ENCODE measurements at regions not wholly inside any gene's neighbourhood (a gene's known extent, or its start where the extent isn't known, plus 50 kb on each side); places are given as distances from the start of the nearest gene placed in this dataset.

DNA sequence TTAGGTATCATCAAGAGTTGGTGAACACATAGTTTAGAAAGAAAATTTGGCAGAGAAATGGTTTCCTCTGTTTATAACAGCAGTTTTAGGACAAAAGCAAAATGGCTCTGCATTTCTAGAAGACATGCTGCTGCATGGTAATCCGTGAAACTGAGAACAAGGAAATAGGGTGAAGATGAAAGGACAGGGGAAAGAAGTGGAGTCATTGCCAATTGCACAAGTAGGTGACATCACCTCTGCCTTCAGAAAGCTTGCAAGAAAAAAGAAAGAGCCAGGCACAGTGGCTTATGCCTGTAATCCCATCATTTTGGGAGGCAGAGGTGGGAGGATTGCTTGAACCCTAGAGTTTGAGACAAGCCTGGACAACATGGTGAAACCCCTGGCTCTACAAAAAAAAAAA, 217.6 kb downstream of the LMX1A start:
- no peak overlapping the region for H3K4me3 ChIP-seq (replicated peaks in 1 of 4; ENCODE audit: control extremely low read depth in 1 of 4, insufficient read depth in 1 of 4, low read depth in 3 of 4, low read length in 4 of 4)
- no peak overlapping the region for H3K4me2 ChIP-seq (ENCODE audit: extremely low read depth, insufficient read depth, low read length)
- DNase-seq (ENCODE audit: low read depth in 2 of 2) = no peak
- no peaks in the 10 kb centered on the region for H3K4me1 ChIP-seq (ENCODE audit: control insufficient read depth, extremely low read depth, insufficient read depth, low read length)
- no peak for TF ChIP-seq EZH2 (IDR thresholded peaks at IDR 0.05; ENCODE audit: low read length, missing control alignments)
- no peak for TF ChIP-seq CTCF (conservative IDR thresholded peaks at IDR 0.05 in 1 of 2, IDR thresholded peaks at IDR 0.05 in 1 of 2; ENCODE audit: low read depth in 1 of 2, low read length in 2 of 2)
- no peaks in the 10 kb centered on the region for H3K79me2 ChIP-seq (ENCODE audit: control insufficient read depth, insufficient read depth, low read length)
- no peaks in the 10 kb centered on the region for H3K9me3 ChIP-seq (ENCODE audit: control insufficient read depth, insufficient read depth, low read depth, low read length)
- H3K36me3 ChIP-seq (ENCODE audit: control insufficient read depth, insufficient read depth, low read length) = no peaks in the 10 kb centered on the region
- H2AFZ ChIP-seq (ENCODE audit: low read length) = no peak overlapping the region
- no peak overlapping the region for H3K27ac ChIP-seq (ENCODE audit: insufficient read depth, low read length)
- no peaks in the 10 kb centered on the region for H3K27me3 ChIP-seq (ENCODE audit: control insufficient read depth, insufficient read depth, low read length)
- H4K20me1 ChIP-seq (ENCODE audit: control insufficient read depth, extremely low read depth, insufficient read depth, low read length) = no peaks in the 10 kb centered on the region
- H3K9ac ChIP-seq (ENCODE audit: insufficient read depth, low read length) = no peak overlapping the region

- Histone ChIP-seq H2AFZ (ENCODE audit: low read length) (no peak overlapping the region), H3K4me2 (ENCODE audit: extremely low read depth, insufficient read depth, low read length) (no peak overlapping the region)
These were observed 218.8 kb downstream of the LMX1A start for GRCh38 chr1:165137551-165138316.

GRCh38 chr1:165134431-165134830, 222.1 kb downstream of the LMX1A start:
- no peaks in the 10 kb centered on the region for H3K9me3 ChIP-seq (ENCODE audit: control insufficient read depth, insufficient read depth, low read depth, low read length)

More at GRCh38 chr1:165137551-165138316, 218.8 kb downstream of the LMX1A start:
- Histone ChIP-seq H3K9me3 (ENCODE audit: control insufficient read depth, insufficient read depth, low read depth, low read length) (no peaks in the 10 kb centered on the region), H3K27ac (ENCODE audit: insufficient read depth, low read length) (no peak overlapping the region), H3K36me3 (ENCODE audit: control insufficient read depth, insufficient read depth, low read length) (no peaks in the 10 kb centered on the region), H3K79me2 (ENCODE audit: control insufficient read depth, insufficient read depth, low read length) (no peaks in the 10 kb centered on the region), H3K4me1 (ENCODE audit: control insufficient read depth, extremely low read depth, insufficient read depth, low read length) (no peaks in the 10 kb centered on the region), H3K27me3 (ENCODE audit: control insufficient read depth, insufficient read depth, low read length) (no peaks in the 10 kb centered on the region), H3K9ac (ENCODE audit: insufficient read depth, low read length) (no peak overlapping the region), H3K4me3 (replicated peaks in 1 of 4; ENCODE audit: control extremely low read depth in 1 of 4, insufficient read depth in 1 of 4, low read depth in 3 of 4, low read length in 4 of 4) (no peak overlapping the region), H4K20me1 (ENCODE audit: control insufficient read depth, extremely low read depth, insufficient read depth, low read length) (no peaks in the 10 kb centered on the region)
- no peak for TF ChIP-seq CTCF (conservative IDR thresholded peaks at IDR 0.05 in 1 of 2, IDR thresholded peaks at IDR 0.05 in 1 of 2; ENCODE audit: low read depth in 1 of 2, low read length in 2 of 2)
- TF ChIP-seq EZH2 (IDR thresholded peaks at IDR 0.05; ENCODE audit: low read length, missing control alignments) = no peak
- no peak for DNase-seq (ENCODE audit: low read depth in 2 of 2)

More at GRCh38 chr1:165134431-165134830, 222.1 kb downstream of the LMX1A start:
- H3K36me3 ChIP-seq (ENCODE audit: control insufficient read depth, insufficient read depth, low read length) = no peaks in the 10 kb centered on the region
- no peak overlapping the region for H3K4me2 ChIP-seq (ENCODE audit: extremely low read depth, insufficient read depth, low read length)
- H3K4me1 ChIP-seq (ENCODE audit: control insufficient read depth, extremely low read depth, insufficient read depth, low read length) = no peaks in the 10 kb centered on the region
- H3K79me2 ChIP-seq (ENCODE audit: control insufficient read depth, insufficient read depth, low read length) = no peaks in the 10 kb centered on the region
- H3K27me3 ChIP-seq (ENCODE audit: control insufficient read depth, insufficient read depth, low read length) = no peaks in the 10 kb centered on the region
- H3K27ac ChIP-seq (ENCODE audit: insufficient read depth, low read length) = no peak overlapping the region
- TF ChIP-seq CTCF (conservative IDR thresholded peaks at IDR 0.05 in 1 of 2, IDR thresholded peaks at IDR 0.05 in 1 of 2; ENCODE audit: low read depth in 1 of 2, low read length in 2 of 2) (no peak), EZH2 (IDR thresholded peaks at IDR 0.05; ENCODE audit: low read length, missing control alignments) (no peak)
- H2AFZ ChIP-seq (ENCODE audit: low read length) = no peak overlapping the region
- DNase-seq (ENCODE audit: low read depth in 2 of 2) = no peak
- H3K9ac ChIP-seq (ENCODE audit: insufficient read depth, low read length) = no peak overlapping the region
- H3K4me3 ChIP-seq (replicated peaks in 1 of 4; ENCODE audit: control extremely low read depth in 1 of 4, insufficient read depth in 1 of 4, low read depth in 3 of 4, low read length in 4 of 4) = no peak overlapping the region
- no peaks in the 10 kb centered on the region for H4K20me1 ChIP-seq (ENCODE audit: control insufficient read depth, extremely low read depth, insufficient read depth, low read length)
